GM21717 (cell line): ENCODE measurements at regions not wholly inside any gene's neighbourhood (a gene's known extent, or its start where the extent isn't known, plus 50 kb on each side); places are given as distances from the start of the nearest gene placed in this dataset.

ENCODE experiments used
- ATAC-seq: cut with Tn5 transposase; IDR thresholded peaks from one replicate; pipeline ENCODE4 v1.9.1; 2021; ENCODE audit warnings: mild to moderate bottlenecking, moderate library complexity; ENCODE audit not compliant: unreplicated experiment

- ATAC-seq: no peak
Measured at GRCh38 chr13:106143392-106143791, 392.1 kb downstream of the EFNB2 start.

- no peak for ATAC-seq
Measured at GRCh38 chr13:106140476-106140875, 395.0 kb downstream of the EFNB2 start.

- ATAC-seq: no peak
Measured at GRCh38 chr13:106139942-106140341, 395.5 kb downstream of the EFNB2 start.

GRCh38 chr13:106139377-106139776, 396.1 kb downstream of the EFNB2 start:
- ATAC-seq: no peak

- ATAC-seq: no peak
Measured at GRCh38 chr13:106138620-106139019, 396.8 kb downstream of the EFNB2 start.

- no peak for ATAC-seq
Measured at GRCh38 chr13:106133025-106133424, 402.4 kb downstream of the EFNB2 start.

- no peak for ATAC-seq
Measured at GRCh38 chr13:106132216-106132615, 403.2 kb downstream of the EFNB2 start.

GRCh38 chr13:106129993-106130392, 405.5 kb downstream of the EFNB2 start:
- no peak for ATAC-seq

- no peak for ATAC-seq
Measured at GRCh38 chr13:106129273-106129672, 406.2 kb downstream of the EFNB2 start.

- no peak for ATAC-seq
Measured at GRCh38 chr13:106122234-106122633, 413.2 kb downstream of the EFNB2 start.

- ATAC-seq: no peak
Measured at GRCh38 chr13:106121173-106121754, 414.2 kb downstream of the EFNB2 start.

- ATAC-seq: no peak
Measured at GRCh38 chr13:106118996-106119395, 416.5 kb downstream of the EFNB2 start.

GRCh38 chr13:106118050-106118449, 417.4 kb downstream of the EFNB2 start:
- ATAC-seq: no peak

- ATAC-seq: no peak
Measured at GRCh38 chr13:106117640-106118039, 417.8 kb downstream of the EFNB2 start.

GRCh38 chr13:106117035-106117434, 418.4 kb downstream of the EFNB2 start:
- no peak for ATAC-seq

GRCh38 chr13:106115081-106115480, 420.4 kb downstream of the EFNB2 start:
- no peak for ATAC-seq

- ATAC-seq: no peak
Measured at GRCh38 chr13:106113796-106114195, 421.7 kb downstream of the EFNB2 start.

- no peak for ATAC-seq
Measured at GRCh38 chr13:106112191-106112590, 423.3 kb downstream of the EFNB2 start.

GRCh38 chr13:106110241-106110855, 425.1 kb downstream of the EFNB2 start:
- no peak for ATAC-seq

GRCh38 chr13:106109391-106109791, 426.1 kb downstream of the EFNB2 start:
- no peak for ATAC-seq

- no peak for ATAC-seq
Measured at GRCh38 chr13:106108346-106108745, 427.1 kb downstream of the EFNB2 start.

- no peak for ATAC-seq
Measured at GRCh38 chr13:106107061-106107460, 428.4 kb downstream of the EFNB2 start.

- ATAC-seq: no peak
Measured at GRCh38 chr13:106105153-106105552, 430.3 kb downstream of the EFNB2 start.
